GM19452 (cell line): ENCODE measurements at regions not wholly inside any gene's neighbourhood (a gene's known extent, or its start where the extent isn't known, plus 50 kb on each side); places are given as distances from the start of the nearest gene placed in this dataset.
"Not testable (repeated sequence)": the region's sequence is repeated elsewhere in the genome, so short reads cannot be mapped to it uniquely, and the experiment has no call there.

Source experiments
- ATAC-seq: cut with Tn5 transposase; IDR thresholded peaks from one replicate; pipeline ENCODE4 v1.9.1; 2021; ENCODE audit not compliant: unreplicated experiment

- ATAC-seq, result no peak
Observed at GRCh38 chr16:58820411-58820810, 86.3 kb upstream of the GOT2 start.

GRCh38 chr16:58815181-58815888, 81.2 kb upstream of the GOT2 start:
- no peak for ATAC-seq

- ATAC-seq, result peak; percentile 71
Observed at GRCh38 chr16:58814348-58814801, 80.3 kb upstream of the GOT2 start.

- no peak for ATAC-seq
Observed at GRCh38 chr16:58809213-58809612, 75.1 kb upstream of the GOT2 start.

- ATAC-seq, result no peak
Observed at GRCh38 chr16:58807276-58807675, 73.2 kb upstream of the GOT2 start.

- no peak for ATAC-seq
Observed at GRCh38 chr16:58801838-58802237, 67.7 kb upstream of the GOT2 start.

GRCh38 chr16:58797137-58797801, 63.2 kb upstream of the GOT2 start:
- ATAC-seq, result no peak

GRCh38 chr16:58793366-58793765, 59.2 kb upstream of the GOT2 start:
- no peak for ATAC-seq

GRCh38 chr16:58792188-58792587, 58.1 kb upstream of the GOT2 start:
- ATAC-seq, result no peak

GRCh38 chr16:58790816-58791557, 56.9 kb upstream of the GOT2 start:
- not testable (repeated sequence) for ATAC-seq

GRCh38 chr16:58789351-58789750, 55.2 kb upstream of the GOT2 start:
- no peak for ATAC-seq
